Activated gamma-delta T cell treated with Interleukin-2 at 50 U/mL for 16 hours (primary cell): ENCODE measurements at regions not wholly inside any gene's neighbourhood (a gene's known extent, or its start where the extent isn't known, plus 50 kb on each side); places are given as distances from the start of the nearest gene placed in this dataset.

Experiments used
- DNase-seq: peaks from one replicate; pipeline ENCODE4 v3.0.0-alpha.2; 2020

GRCh38 chr2:176747506-176747905 lies 465.1 kb upstream of the HNRNPA3 start:
- DNase-seq = no peak

GRCh38 chr2:176747928-176748327 lies 464.7 kb upstream of the HNRNPA3 start:
- DNase-seq = no peak

- no peak for DNase-seq
These were observed 463.9 kb upstream of the HNRNPA3 start for GRCh38 chr2:176748662-176749061.

GRCh38 chr2:176751314-176752227 lies 461.0 kb upstream of the HNRNPA3 start:
- no peak for DNase-seq

- DNase-seq = no peak
These were observed 460.3 kb upstream of the HNRNPA3 start for GRCh38 chr2:176752295-176752694.

GRCh38 chr2:176753205-176753604 lies 459.4 kb upstream of the HNRNPA3 start:
- DNase-seq = no peak

- DNase-seq = no peak
These were observed 458.7 kb upstream of the HNRNPA3 start for GRCh38 chr2:176753752-176754474.

- no peak for DNase-seq
These were observed 457.0 kb upstream of the HNRNPA3 start for GRCh38 chr2:176755537-176756135.

- no peak for DNase-seq
These were observed 454.2 kb upstream of the HNRNPA3 start for GRCh38 chr2:176758426-176758825.

- no peak for DNase-seq
These were observed 452.2 kb upstream of the HNRNPA3 start for GRCh38 chr2:176760439-176760838.

- DNase-seq = no peak
These were observed 449.5 kb upstream of the HNRNPA3 start for GRCh38 chr2:176763130-176763529.

- no peak for DNase-seq
These were observed 448.7 kb upstream of the HNRNPA3 start for GRCh38 chr2:176763851-176764404.

- DNase-seq = no peak
These were observed 447.7 kb upstream of the HNRNPA3 start for GRCh38 chr2:176764921-176765320.

- DNase-seq = no peak
These were observed 446.6 kb upstream of the HNRNPA3 start for GRCh38 chr2:176766005-176766404.

- no peak for DNase-seq
These were observed 444.4 kb upstream of the HNRNPA3 start for GRCh38 chr2:176768185-176768584.

GRCh38 chr2:176769021-176769420 lies 443.6 kb upstream of the HNRNPA3 start:
- DNase-seq = no peak

GRCh38 chr2:176769499-176770370 lies 442.9 kb upstream of the HNRNPA3 start:
- DNase-seq = no peak

GRCh38 chr2:176772816-176773215 lies 439.8 kb upstream of the HNRNPA3 start:
- DNase-seq = no peak

- no peak for DNase-seq
These were observed 437.7 kb upstream of the HNRNPA3 start for GRCh38 chr2:176774766-176775451.

GRCh38 chr2:176777262-176777661 lies 435.3 kb upstream of the HNRNPA3 start:
- DNase-seq = no peak

- no peak for DNase-seq
These were observed 432.7 kb upstream of the HNRNPA3 start for GRCh38 chr2:176779917-176780316.

GRCh38 chr2:176780348-176780747 lies 432.2 kb upstream of the HNRNPA3 start:
- DNase-seq = no peak
